ENCODE measurements at regions not wholly inside any gene's neighbourhood (a gene's known extent, or its start where the extent isn't known, plus 50 kb on each side); places are given as distances from the start of the nearest gene placed in this dataset.

- TF ChIP-seq CCAR2 (optimal IDR thresholded peaks at IDR 0.05; ENCODE audit: low read depth, low read length) (no peak), AFF4 (CRISPR knock-in tag; IDR thresholded peaks at IDR 0.05) (no peak), CEBPZ (IDR thresholded peaks at IDR 0.05; ENCODE audit: low read length) (no peak), CTCF (CRISPR knock-in tag; IDR thresholded peaks at IDR 0.05) (no peak), SMC3 (IDR thresholded peaks at IDR 0.05; ENCODE audit: low read length) (no peak), KDM4B (CRISPR knock-in tag; IDR thresholded peaks at IDR 0.05) (no peak), CHCHD3 (CRISPR knock-in tag; IDR thresholded peaks at IDR 0.05) (no peak)
These were observed 78.9 kb upstream of the COP1 start for GRCh38 chr1:176285996-176286395.
